ENCODE measurements at regions not wholly inside any gene's neighbourhood (a gene's known extent, or its start where the extent isn't known, plus 50 kb on each side); places are given as distances from the start of the nearest gene placed in this dataset.

GRCh38 chr4:56218230-56218895 lies 168.9 kb downstream of the AASDH start:
- TF ChIP-seq YY1 (IDR thresholded peaks at IDR 0.05; ENCODE audit: extremely low read depth, insufficient replicate concordance, low read depth, low read length) (no peak), ZFX (IDR thresholded peaks at IDR 0.05) (no peak), RAD21 (IDR thresholded peaks at IDR 0.05; ENCODE audit: low read depth) (no peak), JUND (IDR thresholded peaks at IDR 0.05) (no peak), EZH2phosphoT487 (IDR thresholded peaks at IDR 0.05; ENCODE audit: borderline replicate concordance) (no peak), EZH2 (IDR thresholded peaks at IDR 0.05) (no peak), POLR2AphosphoS5 (IDR thresholded peaks at IDR 0.05; ENCODE audit: low read depth, low read length) (no peak), SIN3A (IDR thresholded peaks at IDR 0.05; ENCODE audit: low read depth) (no peak), POLR2A (IDR thresholded peaks at IDR 0.05; ENCODE audit: borderline replicate concordance, extremely low read depth, insufficient read depth, insufficient read length) (no peak)
- TF ChIP-seq, protein P1, sequence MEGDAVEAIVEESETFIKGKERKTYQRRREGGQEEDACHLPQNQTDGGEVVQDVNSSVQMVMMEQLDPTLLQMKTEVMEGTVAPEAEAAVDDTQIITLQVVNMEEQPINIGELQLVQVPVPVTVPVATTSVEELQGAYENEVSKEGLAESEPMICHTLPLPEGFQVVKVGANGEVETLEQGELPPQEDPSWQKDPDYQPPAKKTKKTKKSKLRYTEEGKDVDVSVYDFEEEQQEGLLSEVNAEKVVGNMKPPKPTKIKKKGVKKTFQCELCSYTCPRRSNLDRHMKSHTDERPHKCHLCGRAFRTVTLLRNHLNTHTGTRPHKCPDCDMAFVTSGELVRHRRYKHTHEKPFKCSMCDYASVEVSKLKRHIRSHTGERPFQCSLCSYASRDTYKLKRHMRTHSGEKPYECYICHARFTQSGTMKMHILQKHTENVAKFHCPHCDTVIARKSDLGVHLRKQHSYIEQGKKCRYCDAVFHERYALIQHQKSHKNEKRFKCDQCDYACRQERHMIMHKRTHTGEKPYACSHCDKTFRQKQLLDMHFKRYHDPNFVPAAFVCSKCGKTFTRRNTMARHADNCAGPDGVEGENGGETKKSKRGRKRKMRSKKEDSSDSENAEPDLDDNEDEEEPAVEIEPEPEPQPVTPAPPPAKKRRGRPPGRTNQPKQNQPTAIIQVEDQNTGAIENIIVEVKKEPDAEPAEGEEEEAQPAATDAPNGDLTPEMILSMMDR (IDR thresholded peaks at IDR 0.05 in 2 of 3, conservative IDR thresholded peaks at IDR 0.05 in 1 of 3; ENCODE audit: borderline replicate concordance in 1 of 3, insufficient read depth in 1 of 3, low read depth in 2 of 3, low read length in 2 of 3), result no peak
- TF ChIP-seq, protein P2, sequence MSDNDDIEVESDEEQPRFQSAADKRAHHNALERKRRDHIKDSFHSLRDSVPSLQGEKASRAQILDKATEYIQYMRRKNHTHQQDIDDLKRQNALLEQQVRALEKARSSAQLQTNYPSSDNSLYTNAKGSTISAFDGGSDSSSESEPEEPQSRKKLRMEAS (IDR thresholded peaks at IDR 0.05), result no peak

Data from HCT116 (cell line).